NCI-H128 (cell line): ENCODE measurements at regions not wholly inside any gene's neighbourhood (a gene's known extent, or its start where the extent isn't known, plus 50 kb on each side); places are given as distances from the start of the nearest gene placed in this dataset.
"Not testable (repeated sequence)": the region's sequence is repeated elsewhere in the genome, so short reads cannot be mapped to it uniquely, and the experiment has no call there.

ENCODE experiments used
- DNase-seq: peaks from one replicate; lab custom pipeline; 2025; ENCODE audit not compliant: unreplicated experiment; lab: John Stamatoyannopoulos, UW

DNA sequence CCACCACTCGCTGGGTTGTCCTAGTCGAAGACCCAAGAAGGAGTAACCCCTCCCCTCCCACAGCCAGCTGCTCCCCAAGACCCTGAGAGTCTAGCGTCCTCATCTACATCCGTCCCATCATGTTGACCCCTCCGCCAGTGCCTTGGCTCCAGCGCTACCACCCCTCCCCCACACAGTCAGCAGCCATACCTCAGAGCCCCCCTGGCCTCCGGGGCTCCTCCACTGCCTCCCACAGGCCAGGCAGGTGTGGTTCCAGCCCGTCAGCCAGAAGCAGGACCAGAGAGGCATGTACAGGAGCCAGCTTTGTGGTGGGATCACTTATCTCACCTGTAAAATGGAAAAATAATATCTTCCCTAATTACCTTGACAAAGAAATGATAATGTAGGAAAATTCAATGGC is 51.5 kb upstream of the PHF21B start:
- DNase-seq, result no peak

DNA sequence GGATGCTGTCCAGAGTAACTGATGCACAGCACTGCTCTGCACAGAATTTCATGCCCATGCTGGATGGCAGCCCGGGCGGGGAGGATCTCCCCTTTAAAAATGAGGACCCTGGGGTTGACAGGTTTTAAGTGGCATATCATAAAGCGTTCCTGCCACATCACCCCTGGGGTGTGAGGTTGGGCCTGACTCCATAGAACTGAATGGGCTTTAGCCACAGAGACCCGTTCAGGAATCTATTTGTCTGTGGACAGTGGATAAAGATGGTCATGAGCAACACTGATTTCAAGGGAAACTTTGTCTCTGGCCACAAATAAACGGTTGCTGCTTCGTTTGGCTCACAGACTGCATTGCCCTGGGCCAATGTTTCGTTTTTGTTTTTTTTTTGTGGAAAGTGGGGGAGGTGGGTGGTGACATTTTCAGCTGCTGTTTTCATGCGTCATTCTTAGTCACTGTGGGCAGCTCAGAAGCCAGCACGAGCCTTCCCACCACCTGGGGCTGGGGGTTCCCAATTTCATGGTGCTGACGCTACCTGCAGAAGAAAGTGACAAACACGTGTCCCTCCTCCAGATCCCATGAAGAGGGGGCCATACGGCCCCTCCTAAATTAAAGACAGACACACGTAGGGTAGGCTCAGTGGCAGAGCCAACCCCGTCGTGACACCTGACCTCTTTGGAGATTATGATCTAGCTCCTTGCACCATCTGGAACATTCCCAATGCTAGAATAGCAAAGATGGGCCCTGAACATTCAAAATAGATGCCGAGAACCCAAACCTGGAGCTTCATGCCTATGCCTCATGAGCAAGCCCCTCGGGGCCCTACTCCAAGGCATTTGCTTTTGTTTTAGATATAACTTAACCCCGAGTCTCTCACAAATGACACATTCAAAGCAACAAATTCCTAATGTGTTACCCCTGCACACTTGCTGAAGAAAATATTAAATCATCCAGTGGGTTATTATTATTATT is 54.8 kb upstream of the PHF21B start:
- no peak for DNase-seq

DNA sequence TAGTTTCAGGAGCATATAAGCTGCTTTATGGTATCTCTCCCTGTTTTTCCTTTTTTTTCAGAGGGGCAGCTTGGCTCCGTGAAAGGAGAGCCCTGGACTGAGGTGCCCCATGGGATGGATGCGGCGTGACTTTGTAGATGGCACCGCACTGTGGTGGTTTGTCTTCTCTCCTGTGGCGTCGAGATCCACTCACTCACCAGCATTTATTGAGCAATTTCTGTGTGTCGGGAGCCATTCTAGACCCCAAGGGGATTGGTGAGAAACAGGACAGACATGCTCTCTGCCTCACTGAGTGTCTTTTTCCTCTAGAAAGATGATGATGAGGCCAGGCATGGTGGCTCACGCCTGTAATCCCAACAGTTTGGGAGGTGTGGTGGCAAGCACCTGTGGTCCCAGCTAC is 55.9 kb upstream of the PHF21B start:
- no peak for DNase-seq

DNA sequence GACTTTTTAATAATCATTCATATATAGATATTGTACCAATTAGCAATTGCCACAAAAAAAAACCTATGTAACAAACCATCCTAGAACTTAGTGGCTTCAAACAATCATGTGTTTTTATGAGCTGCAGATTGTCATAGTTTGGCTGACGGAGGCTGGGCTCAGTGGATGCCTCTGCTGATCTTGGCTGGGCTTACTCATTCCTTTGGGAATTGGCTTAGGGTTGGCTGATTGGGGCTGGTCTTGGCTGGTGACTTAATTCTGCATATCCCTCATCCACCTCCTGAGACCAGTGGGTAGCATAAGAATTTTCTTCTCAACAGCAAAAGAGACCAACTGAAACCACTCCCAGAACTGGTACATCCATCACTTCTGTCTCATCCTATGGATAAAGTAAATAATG is 57.9 kb upstream of the PHF21B start:
- no peak for DNase-seq

DNA sequence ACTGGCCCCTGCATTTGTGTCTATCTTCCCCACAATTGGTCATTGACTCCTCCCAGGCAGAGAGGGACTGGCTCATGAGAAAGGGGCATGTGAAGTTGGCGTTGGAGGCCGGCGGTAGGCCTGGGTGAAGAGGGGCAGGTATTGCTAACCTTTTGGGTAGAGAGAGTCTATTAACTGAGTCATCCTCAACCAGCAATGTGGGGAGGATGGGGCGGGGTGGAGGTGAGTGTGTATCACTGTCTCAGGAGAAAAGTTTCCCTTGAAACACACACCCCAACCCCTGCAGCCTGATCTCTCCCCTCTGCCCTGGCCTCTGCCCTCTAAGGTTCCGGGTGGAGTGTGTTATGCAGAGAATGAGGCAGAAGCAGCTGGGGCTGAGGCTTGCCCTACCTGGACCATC is 60.1 kb upstream of the PHF21B start:
- no peak for DNase-seq

DNA sequence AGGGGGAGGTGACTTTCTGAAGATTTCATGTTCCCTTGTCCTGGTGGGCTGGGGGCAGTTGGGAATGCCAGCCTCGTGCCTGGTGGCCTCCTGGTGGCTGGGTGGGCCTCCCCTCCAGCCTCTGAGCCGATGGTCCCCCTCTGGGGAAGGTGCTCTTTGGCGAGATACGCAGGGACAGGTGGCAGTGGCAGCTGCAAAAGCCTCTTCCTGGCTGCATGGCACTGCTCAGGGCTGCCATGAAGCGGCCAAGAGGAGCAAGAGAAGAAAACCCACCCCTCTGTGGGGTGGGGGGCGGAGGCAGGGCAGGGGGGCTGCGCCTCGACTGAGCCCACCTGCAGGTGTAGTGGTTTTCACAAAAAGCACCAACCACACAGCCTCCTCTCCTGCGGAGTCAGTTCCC is 61.8 kb upstream of the PHF21B start:
- no peak for DNase-seq

DNA sequence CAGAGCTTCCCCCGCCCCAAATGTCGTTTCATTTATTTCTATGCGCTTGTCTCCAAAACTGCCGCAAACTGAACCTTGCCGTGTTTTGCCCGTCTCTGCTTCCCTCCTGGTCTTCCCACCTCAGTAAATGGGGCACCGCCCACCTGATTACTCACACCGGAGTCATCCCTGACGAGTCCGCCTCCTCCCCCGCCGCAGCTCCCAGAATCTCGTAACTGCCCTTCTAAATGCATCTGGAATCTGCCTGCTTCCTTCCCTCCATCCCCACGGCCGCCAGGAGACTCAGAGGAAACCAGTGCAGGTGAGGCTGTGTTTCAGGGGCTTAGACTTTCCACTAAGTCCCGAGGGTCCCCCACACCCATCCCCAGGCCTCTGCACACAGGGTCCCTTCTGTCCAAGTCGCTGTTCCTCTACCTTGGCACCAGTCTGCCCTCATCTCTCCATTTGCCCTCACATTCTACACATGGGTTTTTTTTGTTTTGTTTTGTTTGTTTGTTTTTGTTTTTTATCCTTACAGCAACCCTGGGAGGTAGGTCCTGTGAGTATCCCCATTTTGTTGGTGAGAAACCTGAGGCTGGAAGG is 62.6 kb upstream of the PHF21B start:
- DNase-seq, result no peak

DNA sequence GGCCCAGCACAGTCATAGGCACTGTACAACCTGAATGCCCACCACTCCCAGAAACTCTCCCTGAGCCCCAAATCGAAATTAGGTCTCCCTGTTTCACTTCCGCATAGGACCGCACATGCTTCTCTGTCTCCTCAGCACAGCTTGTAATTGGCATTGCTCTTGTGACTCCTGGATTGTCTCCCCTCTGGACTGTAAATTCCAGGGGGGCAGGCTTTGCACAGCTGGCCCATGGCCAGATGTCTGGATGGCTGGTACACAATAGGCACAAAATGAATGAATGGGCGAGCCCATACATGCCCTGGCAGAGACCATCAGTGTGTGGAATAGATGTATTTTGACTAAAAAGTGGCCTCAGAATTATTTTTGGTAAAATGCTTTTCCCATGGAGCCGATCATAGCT is 63.3 kb upstream of the PHF21B start:
- DNase-seq, result no peak

DNA sequence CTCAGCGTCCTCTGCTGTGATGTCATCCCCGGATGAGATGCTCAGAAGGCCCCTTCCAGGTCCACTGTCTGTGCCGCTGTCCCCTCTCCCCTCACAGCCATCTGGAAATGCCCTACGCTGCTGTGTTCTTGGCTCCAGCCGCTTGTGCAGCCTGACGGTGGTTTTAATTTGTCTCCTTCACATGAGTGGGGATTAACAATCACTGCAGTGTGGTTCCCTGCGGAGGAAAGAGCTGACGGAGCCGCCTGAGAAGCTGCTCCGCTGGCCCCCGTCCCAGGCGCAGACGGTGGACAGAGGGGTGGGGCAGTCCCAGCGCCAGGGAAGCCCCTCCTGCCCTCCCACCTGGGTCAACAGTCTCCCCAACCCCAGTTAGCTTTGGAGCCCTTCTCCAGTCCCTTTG is 67.5 kb upstream of the PHF21B start:
- no peak for DNase-seq

DNA sequence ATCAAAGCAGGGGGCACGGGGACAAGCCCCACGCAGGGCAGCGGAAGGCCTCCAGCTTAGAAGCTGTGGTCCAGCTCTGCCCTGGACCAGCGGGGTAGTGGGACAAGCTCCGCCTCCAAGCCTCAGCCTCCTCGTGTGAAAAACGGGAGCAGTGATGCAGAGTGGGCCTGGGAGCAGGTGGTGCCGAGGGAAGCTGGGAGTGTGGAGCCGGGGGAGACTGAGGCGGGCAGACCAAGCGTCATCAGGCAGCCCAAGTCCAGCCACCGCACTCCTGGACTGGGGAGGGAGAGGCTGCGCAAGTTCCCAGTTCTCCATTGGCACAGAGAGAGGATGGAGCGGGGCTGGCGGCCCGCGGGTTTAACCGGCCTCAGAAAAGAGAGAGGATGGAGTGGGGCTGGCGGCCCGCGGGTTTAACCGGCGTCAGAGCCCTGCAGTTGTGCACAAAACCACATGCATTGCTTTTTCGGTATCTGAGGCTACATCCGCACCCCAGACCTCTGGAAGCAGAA is 68.1 kb upstream of the PHF21B start:
- no peak for DNase-seq

DNA sequence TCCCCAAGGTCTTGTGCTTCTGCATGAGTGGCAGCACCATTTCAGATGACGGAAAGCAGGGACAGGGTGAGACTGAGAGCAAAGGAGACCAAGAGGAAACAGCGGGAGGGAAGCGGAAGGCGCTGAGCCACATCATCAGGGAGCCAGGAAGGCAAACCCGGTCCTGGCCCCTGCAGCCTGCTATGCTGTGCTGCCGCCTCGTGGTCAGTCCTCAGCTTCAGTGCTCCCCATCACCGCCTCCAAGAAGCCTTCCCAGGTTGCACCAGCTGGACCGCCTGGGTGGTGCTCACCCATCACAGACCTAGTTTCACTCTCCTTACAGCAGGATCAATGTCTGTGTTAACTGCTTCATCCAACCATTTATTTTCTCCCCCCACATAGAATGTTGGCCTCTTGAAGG is 73.0 kb upstream of the PHF21B start:
- DNase-seq, result no peak

DNA sequence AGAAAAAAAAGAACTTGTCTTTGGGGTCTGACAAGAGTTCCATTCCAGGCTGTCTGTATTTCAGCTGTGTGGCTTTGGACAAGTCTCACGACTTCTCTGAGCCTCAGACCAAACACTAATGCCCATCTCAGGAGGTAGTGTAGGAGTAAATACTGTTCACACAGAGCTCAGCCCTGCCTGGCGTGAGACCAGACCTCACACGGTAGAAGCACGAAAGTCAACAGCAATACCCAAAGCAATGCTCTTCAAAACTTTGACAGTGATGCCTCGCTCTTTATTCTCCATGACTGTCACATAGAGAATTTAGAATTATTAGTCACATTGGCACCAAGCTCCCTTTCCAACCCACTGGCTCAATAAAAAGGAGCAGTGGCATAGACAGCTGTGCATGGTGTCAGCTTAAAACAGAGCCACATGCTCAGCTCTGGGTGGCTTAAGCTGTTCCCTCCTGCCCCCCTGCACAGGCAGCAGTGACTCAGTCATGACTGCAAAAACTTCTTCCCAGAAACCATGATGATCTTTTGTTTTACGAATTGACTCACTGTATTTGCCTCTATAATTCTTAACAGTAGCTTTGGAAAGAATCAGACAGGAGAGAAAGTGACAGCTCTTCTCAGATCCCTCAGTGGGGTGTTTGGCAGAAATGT is 74.0 kb upstream of the PHF21B start:
- no peak for DNase-seq

DNA sequence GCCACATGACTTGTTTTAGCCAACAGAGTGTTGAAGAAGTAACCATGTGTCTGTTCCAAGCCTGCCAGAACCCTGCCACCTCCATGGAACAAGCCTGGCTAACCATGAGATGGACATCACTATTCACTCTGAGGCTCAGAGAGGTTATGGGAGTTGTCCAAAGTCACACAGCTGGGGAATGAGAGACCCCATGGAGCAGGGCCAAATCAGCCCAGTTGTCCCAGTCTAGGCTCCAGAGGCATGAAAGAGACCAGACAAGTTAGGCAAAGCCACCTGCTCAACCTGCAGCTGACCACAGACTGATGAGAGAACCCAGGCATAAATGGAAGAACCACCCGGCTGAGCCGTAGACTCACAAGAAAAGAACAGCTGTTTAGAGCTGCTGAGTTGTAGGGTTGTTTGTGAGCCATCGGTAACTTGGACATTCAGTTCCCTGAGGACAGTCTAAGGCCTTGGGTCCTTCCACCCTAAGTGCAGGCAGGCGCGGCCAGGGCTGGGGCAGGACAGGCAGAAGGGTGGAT is 74.7 kb upstream of the PHF21B start:
- no peak for DNase-seq

DNA sequence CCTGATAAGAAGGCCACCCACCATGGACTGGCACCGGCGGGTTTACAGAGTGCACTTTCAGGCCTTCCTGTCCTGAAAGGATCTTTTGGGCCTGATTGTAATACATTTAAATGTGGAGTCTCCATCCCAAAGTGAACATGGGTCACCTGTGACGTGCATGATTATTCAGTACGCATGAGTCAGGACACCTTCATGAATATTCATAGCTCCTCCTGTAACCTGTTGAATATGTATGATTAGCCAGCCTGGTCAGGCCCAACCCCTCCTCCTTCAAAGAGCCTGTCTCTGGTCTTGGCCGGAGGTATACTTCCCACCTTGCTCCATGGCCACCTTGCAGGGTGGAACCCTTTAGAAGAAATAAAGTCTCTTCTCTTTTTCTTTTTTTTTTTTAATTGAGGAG is 75.9 kb upstream of the NUP50 start:
- DNase-seq, result no peak

DNA sequence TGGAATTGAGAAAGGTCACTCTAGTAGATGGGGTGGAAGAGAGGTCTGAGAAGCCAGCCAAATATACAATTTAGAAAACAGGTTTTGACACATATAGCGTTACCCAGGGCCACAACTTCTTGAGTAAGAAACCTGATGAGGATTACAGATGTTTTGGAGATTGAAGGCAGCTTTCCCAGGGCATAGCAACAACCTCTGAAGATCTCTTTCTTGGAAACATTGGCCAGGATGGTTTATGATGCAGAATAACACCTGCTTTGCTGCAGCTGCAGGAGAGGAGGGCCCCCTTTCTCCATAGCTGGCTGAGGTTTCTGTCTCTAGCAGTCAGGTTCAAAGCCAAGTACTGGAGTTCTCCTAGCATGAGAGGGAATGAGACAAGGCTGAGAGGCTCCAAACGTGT is 75.1 kb upstream of the NUP50 start:
- no peak for DNase-seq

DNA sequence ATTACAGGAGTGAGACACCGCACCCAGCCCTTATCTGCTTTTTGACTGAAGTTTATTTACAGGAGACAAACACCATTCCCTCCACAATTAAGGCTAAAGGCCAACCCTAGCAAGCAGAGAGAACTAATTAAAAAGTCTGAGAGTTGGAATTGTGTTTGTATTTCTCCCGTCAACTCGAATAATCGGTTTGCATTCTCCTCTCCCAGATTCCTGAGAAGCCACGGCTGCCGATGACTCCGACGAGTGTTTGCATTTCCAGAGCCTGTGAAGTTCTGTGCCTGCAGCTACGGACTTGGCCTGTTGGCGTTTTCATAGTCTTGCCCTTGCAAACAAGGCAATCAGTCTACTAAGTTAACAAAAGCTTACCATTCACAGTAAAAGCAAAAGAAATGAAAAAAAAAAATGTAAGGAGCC is 73.2 kb upstream of the NUP50 start:
- no peak for DNase-seq

DNA sequence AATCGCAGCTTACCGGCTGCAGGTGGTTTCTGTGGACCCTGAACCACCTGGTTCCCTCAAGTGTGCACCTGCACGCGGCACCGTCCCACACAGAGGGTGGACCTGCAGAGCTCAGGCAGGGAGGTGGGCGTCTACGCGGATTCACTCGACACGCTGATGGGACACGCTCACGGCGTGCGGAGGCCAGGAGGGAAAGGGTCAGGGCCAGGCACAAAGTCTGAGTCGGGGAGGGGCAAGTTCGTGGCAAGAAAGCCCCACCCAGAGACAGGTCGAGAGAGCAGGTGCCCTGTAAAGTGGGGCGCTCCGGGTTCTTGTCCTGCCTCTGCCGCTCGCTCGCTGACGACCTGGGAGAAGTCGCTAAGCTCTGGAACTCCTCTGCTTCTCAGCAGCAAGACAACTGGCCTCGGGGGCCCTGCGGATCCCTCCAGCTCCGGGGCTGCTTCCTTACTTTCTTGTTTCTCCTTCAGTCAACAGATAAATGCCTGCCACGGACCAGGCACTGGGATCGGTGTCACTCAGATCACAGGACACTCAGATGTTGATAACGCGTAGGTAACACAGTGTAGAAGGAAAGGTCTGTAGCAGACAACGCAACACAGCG is 72.4 kb upstream of the NUP50 start:
- no peak for DNase-seq

DNA sequence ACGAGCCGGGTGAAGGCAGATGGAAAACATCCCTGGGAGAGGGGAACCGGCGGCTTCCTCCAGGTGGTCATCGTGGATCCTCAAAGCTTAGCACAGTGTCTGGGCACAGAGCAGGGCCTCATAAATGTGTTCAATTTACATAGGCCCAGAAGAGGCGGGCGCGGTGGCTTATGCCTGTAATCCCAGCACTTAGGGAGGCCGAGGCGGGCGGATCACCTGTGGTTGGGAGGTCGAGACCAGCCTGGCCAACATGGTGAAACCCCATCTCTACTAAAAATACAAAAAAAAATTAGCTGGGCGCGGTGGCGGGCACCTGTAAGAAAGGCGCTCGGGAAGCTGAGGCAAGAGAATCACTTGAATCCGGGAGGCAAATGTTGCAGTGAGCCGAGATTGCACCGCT is 71.8 kb upstream of the NUP50 start:
- DNase-seq, result not testable (repeated sequence)

DNA sequence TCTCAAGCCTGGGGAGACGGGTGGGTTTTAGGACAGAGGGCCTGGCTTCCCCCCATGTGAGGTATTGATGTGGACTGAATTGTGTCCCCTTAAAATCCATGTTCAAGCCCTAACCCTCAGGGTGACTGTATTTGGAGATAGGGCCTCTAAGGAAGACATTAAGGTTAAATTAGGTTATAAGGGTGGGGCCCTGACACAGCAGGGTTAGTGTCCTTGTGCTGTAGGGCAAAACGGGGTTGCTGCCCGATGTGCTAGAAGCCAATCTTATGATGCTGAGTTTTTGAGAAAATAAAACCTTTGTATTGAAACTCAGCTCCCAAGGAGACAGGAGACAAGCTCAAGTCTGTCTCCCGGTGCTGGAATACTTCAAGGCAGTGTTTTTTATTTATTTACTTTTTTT is 71.1 kb upstream of the NUP50 start:
- no peak for DNase-seq

DNA sequence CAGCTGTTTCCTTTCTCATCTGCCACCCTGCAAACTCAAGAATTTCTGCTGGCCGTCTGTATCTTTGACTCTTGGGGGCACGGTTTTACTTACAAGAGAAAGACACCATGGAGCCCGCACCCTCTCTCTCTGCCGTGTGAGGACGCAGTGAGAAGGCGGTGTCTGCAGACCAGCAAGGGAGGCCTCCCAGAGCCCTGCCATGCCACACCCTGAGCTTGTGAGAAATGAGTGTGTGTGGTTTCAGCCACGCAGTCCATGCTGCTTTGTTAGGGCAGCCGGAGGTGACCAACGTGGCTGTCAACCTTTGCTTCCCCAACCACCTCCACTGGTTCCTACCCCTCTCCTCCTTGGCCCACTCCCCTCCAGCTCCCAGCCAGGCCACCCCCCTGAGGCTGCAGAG is 70.1 kb upstream of the NUP50 start:
- no peak for DNase-seq

DNA sequence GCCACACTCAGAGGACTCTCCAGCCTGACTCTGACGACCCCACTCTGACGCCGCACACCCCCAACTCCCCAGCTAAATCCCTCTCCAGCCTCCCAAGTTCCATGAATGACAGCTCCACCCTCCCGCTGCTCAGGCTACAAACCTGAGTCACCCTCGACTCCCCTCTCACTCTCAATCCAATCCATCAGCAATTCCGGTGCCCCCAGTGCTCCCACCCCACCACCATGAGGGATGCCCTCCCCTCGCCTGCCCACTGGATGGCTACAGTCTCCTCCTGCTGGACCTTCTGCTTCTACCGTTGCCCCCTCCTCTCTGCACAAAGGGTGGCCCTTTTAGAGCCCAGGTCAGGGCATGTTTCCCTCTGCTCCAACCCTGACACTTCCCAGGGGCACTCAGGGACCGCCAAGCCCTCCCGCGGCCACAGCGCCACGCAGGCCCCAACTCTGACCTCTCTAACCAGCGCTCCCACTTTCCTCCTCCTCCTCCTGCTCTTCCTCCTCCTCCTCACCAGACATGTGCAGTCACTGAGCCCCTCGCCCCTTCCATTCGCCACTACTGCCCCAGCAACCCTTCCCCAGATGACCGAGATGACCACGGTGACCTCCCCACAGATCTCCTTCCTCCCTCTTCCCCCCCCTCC is 69.5 kb upstream of the NUP50 start:
- no peak for DNase-seq
